ENCODE measurements at regions not wholly inside any gene's neighbourhood (a gene's known extent, or its start where the extent isn't known, plus 50 kb on each side); places are given as distances from the start of the nearest gene placed in this dataset.

DNA sequence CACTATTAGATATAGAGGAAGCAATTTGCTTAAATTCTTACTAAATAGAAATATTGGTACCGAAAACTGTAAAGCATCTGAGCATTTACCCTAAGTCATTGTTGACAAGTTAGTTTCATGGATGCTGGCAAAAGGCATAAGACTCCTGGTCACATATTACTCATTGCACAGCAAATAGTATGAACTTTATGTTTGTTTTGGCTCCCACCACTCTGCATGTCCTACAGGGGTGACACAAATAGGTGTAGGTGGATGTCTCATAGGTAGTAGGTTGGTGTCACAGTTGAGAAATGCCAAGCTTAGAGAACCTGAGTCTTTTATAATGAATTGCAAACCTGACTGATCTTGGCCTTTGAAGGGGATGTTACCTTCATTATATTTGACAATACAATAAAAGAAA is 199.6 kb upstream of the SEMA3D start:
- TF ChIP-seq RAD21 (conservative IDR thresholded peaks at IDR 0.05), result no peak
- TF ChIP-seq POLR2AphosphoS5 (IDR thresholded peaks at IDR 0.05), result no peak
- TF ChIP-seq, protein P1, sequence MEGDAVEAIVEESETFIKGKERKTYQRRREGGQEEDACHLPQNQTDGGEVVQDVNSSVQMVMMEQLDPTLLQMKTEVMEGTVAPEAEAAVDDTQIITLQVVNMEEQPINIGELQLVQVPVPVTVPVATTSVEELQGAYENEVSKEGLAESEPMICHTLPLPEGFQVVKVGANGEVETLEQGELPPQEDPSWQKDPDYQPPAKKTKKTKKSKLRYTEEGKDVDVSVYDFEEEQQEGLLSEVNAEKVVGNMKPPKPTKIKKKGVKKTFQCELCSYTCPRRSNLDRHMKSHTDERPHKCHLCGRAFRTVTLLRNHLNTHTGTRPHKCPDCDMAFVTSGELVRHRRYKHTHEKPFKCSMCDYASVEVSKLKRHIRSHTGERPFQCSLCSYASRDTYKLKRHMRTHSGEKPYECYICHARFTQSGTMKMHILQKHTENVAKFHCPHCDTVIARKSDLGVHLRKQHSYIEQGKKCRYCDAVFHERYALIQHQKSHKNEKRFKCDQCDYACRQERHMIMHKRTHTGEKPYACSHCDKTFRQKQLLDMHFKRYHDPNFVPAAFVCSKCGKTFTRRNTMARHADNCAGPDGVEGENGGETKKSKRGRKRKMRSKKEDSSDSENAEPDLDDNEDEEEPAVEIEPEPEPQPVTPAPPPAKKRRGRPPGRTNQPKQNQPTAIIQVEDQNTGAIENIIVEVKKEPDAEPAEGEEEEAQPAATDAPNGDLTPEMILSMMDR (IDR thresholded peaks at IDR 0.05; ENCODE audit: poor library complexity, severe bottlenecking), result no peak
- no peak for TF ChIP-seq TAF1 (IDR thresholded peaks at IDR 0.05; ENCODE audit: low read depth)
